ENCODE measurements at regions not wholly inside any gene's neighbourhood (a gene's known extent, or its start where the extent isn't known, plus 50 kb on each side); places are given as distances from the start of the nearest gene placed in this dataset.
"Not testable (repeated sequence)": the region's sequence is repeated elsewhere in the genome, so short reads cannot be mapped to it uniquely, and the experiment has no call there.

GRCh38 chrX:140164391-140164790 lies 199.1 kb upstream of the CXorf66 start:
- DNase-seq (ENCODE audit: low spot score), result no peak

- no peak for DNase-seq (ENCODE audit: low spot score)
These were observed 198.2 kb upstream of the CXorf66 start for GRCh38 chrX:140163371-140164159.

- no peak for DNase-seq (ENCODE audit: low spot score)
These were observed 192.3 kb upstream of the CXorf66 start for GRCh38 chrX:140157611-140158010.

DNA sequence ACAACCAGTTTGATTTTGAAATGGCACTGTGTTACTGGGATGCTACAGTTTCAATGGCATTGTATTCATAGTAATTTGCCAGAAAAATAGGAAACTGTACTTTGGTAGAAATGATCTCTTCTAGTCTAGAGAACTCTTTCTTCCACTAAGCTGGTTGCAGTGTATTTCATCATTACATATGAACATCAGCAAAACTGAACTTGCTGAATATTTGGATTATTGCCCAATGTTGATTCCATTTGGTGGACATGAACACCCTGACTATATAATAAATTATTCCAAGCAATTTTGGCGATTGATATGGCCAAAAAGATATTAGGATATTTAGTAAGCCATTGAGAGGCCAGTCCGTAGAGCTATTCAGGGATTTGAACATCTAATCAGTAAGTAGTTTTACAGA lies 191.8 kb upstream of the CXorf66 start:
- no peak for DNase-seq (ENCODE audit: low spot score)

DNA sequence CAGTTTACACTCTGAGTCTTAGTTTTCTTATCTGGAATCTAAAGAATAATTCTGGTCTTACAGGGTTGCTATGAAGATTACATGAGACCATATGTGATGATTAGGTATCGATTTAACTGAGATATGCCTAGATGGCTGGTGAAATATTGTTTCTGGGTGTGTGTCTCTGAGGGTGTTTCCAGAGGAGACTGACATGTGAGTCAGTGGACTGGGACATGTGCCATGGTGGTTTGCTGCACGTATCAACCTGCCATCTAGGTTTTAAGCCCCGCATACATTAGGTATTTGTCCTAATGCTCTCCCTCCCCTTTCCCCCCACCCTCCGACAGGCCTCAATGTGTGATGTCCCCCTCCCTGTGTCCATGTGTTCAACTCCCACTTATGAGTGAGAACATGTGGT lies 186.0 kb upstream of the CXorf66 start:
- DNase-seq (ENCODE audit: low spot score), result no peak

DNA sequence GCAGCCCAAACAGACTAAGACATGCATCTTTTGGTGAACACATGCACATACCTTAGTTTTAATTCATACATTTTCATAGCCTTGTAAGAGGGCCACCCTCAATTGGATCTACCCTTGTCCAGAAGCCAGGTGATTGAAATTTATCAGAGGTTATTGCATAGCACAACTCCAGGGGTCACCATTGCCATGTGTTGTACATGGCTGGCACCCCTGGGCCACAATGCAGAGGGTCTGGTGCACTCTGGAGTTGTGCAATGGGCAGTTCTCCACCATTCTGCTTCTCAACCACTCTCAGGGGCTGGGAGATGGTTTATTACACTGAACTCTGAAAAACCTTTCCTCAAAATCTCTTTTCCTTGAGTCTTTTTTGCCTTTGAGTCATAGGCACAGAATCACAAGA lies 184.4 kb upstream of the CXorf66 start:
- DNase-seq (ENCODE audit: low spot score), result no peak

DNA sequence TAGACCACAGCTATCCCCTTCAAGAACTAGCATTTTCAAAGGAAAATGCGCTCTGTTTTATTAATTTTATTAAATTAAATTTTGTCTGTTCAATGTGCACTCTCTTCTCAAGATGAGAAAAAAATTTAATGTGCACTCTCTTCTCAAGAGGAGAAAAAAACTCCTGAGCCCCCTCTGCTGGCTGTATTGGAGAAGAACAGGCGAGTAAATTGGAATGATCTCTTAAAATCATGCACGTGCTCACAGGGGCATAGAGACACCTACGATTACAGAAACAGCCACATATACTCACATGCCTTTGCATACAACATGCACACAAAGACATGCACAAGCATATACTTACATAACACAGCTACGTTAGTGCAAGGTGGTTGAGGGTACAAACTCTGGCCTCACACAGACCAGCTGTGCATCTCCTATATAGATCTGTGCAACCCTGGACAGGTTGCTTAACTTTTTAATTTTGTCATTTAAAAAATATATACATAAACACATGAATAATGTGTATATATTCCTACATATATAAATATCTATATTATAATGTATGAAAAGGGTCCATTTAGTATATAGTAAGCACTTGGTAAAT lies 176.2 kb upstream of the CXorf66 start:
- DNase-seq (ENCODE audit: low spot score), result peak; percentile 12

DNA sequence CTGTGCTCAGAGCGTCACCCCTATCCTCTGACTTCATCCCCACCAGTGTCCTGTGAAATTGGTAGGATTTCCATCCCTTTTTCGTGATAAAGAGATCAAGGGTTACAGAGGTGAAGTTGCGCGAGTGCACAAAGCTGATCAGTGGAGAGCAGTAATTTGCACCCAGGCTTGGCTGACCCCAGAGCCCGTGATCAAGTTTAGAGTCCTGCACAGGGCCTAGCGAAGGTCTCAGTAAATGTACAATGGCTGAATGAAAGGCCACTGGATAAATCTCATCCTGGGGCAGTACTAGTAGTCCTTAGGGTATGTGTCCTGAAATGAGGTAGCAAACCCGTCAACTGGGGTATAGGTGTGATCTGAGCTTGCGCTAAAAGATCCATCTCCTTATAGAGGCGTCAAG lies 173.2 kb upstream of the CXorf66 start:
- DNase-seq (ENCODE audit: low spot score), result not testable (repeated sequence)

DNA sequence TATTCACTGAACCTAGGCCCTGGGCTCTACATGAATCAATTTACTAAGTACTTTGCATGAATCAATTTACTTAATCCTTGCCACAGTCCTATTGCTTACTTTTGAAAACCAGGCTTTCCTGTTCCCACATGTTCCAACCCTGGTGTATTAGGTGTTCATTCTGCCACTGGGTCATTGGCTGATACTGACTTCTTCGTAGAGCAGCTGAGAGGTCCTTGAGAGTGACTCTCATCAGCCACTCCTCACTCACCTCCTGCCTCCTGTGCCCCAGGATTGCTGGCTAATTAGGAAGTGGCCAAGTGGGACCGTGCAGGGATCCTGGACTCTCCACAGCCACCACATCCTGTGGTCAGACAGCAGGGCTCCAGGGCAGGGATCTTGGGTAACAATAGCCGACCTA lies 172.7 kb upstream of the CXorf66 start:
- not testable (repeated sequence) for DNase-seq (ENCODE audit: low spot score)

- no peak for DNase-seq (ENCODE audit: low spot score)
These were observed 167.6 kb upstream of the CXorf66 start for GRCh38 chrX:140132937-140133336.

- no peak for DNase-seq (ENCODE audit: low spot score)
These were observed 158.1 kb upstream of the CXorf66 start for GRCh38 chrX:140123446-140123845.

- not testable (repeated sequence) for DNase-seq (ENCODE audit: low spot score)
These were observed 148.7 kb upstream of the CXorf66 start for GRCh38 chrX:140114059-140114458.

- DNase-seq (ENCODE audit: low spot score), result no peak
These were observed 144.8 kb upstream of the CXorf66 start for GRCh38 chrX:140110081-140110650.

DNA sequence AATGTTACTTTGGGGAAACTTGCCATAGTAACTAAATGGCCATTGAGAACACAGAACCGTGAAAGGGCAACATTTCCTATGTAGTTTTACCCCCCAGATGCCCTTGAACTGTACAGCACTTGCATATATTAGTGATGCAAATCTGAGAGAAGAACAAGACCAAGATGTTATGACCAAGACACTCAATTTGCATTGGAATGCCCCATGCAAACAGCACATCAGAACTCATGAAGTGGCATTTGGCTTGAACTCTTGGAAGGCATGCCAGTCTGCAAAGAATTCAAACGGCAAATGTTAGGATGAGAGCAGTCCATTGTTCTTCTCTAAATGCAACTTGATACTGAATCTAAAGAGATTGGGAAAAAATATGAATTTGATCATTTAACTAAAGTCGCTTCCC lies 139.4 kb upstream of the CXorf66 start:
- no peak for DNase-seq (ENCODE audit: low spot score)

DNA sequence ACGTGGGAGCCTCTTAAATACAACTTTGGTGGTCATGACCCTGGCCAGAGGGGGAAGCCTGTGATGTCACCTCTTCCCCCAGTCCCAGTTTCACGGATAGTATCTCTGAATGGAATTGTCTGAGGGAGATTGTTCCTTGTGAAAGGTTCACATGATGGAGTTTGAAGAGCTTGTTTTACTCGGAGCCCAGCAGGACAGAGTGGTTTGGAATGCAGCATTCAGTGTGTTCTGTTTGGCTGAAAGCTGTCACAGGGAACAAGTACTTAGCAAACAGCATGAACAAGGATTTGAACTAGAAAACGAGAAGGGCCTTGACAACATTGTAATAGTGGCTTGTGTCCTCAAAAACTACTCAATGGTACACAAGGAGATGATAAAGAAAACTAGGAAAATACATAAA lies 133.9 kb upstream of the CXorf66 start:
- no peak for DNase-seq (ENCODE audit: low spot score)

DNA sequence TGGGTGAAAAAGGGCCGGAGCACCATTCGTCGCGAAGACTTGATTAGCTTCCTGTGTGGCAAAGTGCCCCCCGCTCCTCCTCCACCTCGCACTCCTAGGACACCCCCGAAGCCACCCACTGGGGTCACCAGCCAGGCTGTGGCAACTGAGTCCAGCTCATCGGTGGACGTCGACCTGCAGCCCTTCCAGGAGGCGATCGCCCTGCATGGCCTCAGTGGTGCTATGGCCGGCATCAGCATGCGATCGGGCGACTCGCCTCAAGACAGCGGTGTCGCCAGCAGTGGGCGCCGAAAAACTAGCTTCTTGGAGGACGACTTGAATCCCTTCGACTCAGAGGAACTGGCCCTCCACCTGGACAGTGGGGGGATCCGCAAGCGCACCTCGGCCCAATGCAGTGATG lies 126.8 kb upstream of the CXorf66 start:
- no peak for DNase-seq (ENCODE audit: low spot score)

GRCh38 chrX:140091125-140091886 lies 126.0 kb upstream of the CXorf66 start:
- no peak for DNase-seq (ENCODE audit: low spot score)

GRCh38 chrX:140090800-140091124 lies 125.4 kb upstream of the CXorf66 start:
- no peak for DNase-seq (ENCODE audit: low spot score)

GRCh38 chrX:140088438-140088837 lies 123.1 kb upstream of the CXorf66 start:
- no peak for DNase-seq (ENCODE audit: low spot score)

- DNase-seq (ENCODE audit: low spot score), result no peak
These were observed 122.6 kb upstream of the CXorf66 start for GRCh38 chrX:140087875-140088274.

GRCh38 chrX:140086691-140087090 lies 121.4 kb upstream of the CXorf66 start:
- DNase-seq (ENCODE audit: low spot score), result no peak

DNA sequence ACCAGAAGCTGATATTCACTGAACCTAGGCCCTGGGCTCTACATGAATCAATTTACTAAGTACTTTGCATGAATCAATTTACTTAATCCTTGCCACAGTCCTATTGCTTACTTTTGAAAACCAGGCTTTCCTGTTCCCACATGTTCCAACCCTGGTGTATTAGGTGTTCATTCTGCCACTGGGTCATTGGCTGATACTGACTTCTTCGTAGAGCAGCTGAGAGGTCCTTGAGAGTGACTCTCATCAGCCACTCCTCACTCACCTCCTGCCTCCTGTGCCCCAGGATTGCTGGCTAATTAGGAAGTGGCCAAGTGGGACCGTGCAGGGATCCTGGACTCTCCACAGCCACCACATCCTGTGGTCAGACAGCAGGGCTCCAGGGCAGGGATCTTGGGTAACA lies 109.5 kb upstream of the CXorf66 start:
- DNase-seq (ENCODE audit: low spot score), result not testable (repeated sequence)

GRCh38 chrX:140071037-140071436 lies 105.7 kb upstream of the CXorf66 start:
- DNase-seq (ENCODE audit: low spot score), result no peak
